HG02610 (cell line): ENCODE measurements at regions not wholly inside any gene's neighbourhood (a gene's known extent, or its start where the extent isn't known, plus 50 kb on each side); places are given as distances from the start of the nearest gene placed in this dataset.

ENCODE experiments used
- ATAC-seq: cut with Tn5 transposase; IDR thresholded peaks from one replicate; pipeline ENCODE4 v1.9.1; 2021; ENCODE audit warnings: mild to moderate bottlenecking, moderate library complexity; ENCODE audit not compliant: unreplicated experiment

- ATAC-seq = no peak
Measured at GRCh38 chr4:135777361-135777760, 1575.8 kb upstream of the PABPC4L start.

- ATAC-seq = no peak
Measured at GRCh38 chr4:135775909-135776308, 1574.3 kb upstream of the PABPC4L start.

- ATAC-seq = no peak
Measured at GRCh38 chr4:135770505-135770904, 1568.9 kb upstream of the PABPC4L start.

GRCh38 chr4:135744928-135745327, 1543.3 kb upstream of the PABPC4L start:
- no peak for ATAC-seq

GRCh38 chr4:135741583-135741982, 1540.0 kb upstream of the PABPC4L start:
- no peak for ATAC-seq

GRCh38 chr4:135739354-135739753, 1537.8 kb upstream of the PABPC4L start:
- ATAC-seq = no peak

GRCh38 chr4:135735512-135735911, 1533.9 kb upstream of the PABPC4L start:
- no peak for ATAC-seq

- no peak for ATAC-seq
Measured at GRCh38 chr4:135732448-135732847, 1530.9 kb upstream of the PABPC4L start.

- no peak for ATAC-seq
Measured at GRCh38 chr4:135731682-135732081, 1530.1 kb upstream of the PABPC4L start.

- ATAC-seq = no peak
Measured at GRCh38 chr4:135724421-135724820, 1522.8 kb upstream of the PABPC4L start.

GRCh38 chr4:135718019-135718418, 1516.4 kb upstream of the PABPC4L start:
- no peak for ATAC-seq

GRCh38 chr4:135705343-135705742, 1503.8 kb upstream of the PABPC4L start:
- no peak for ATAC-seq

- ATAC-seq = no peak
Measured at GRCh38 chr4:135694066-135694465, 1492.5 kb upstream of the PABPC4L start.

- no peak for ATAC-seq
Measured at GRCh38 chr4:135684001-135684400, 1482.4 kb upstream of the PABPC4L start.

- no peak for ATAC-seq
Measured at GRCh38 chr4:135672202-135672601, 1470.6 kb upstream of the PABPC4L start.

GRCh38 chr4:135670548-135670947, 1469.0 kb upstream of the PABPC4L start:
- no peak for ATAC-seq
